HepG2 (cell line): ENCODE measurements at regions not wholly inside any gene's neighbourhood (a gene's known extent, or its start where the extent isn't known, plus 50 kb on each side); places are given as distances from the start of the nearest gene placed in this dataset.

Experiments used
- ATAC-seq: fragments of 200-7000 bp; cut with Tn5 transposase; 3 replicates; pipeline ENCODE4 v1.9.1; 2020; ENCODE audit warnings: mild to moderate bottlenecking, moderate library complexity
- BruUV-seq: library from RNA; stranded (reverse); fragments of 400-500 nt; replicated peaks from 2 replicates; lab custom pipeline; 2021; lab: Mats Ljungman, UMichigan
- CTCF ChIA-PET: fragments of 300-600 bp; formaldehyde crosslinking; extraction: SDS; loops from one replicate; lab custom pipeline; 2021; ENCODE audit warnings: low total read pairs, inconsistent platforms, low intra/inter-chr PET ratio; lab: Yijun Ruan, JAX
- POLR2A ChIA-PET: fragments of 350-600 bp; sonication (Branson Sonifier 250); formaldehyde crosslinking; loops from one replicate; lab custom pipeline; 2020; ENCODE audit warnings: antibody characterized with exemption, inconsistent platforms; lab: Yijun Ruan, JAX
- DNase-seq: peaks from one replicate; pipeline ENCODE4 v3.0.0-alpha.2; 2015; ENCODE audit warnings: low spot score
- FAIRE-seq: peaks from 3 replicates; lab custom pipeline; 2011; peaks lifted over from hg19 to GRCh38; lab: Jason Lieb, UNC
- H2AFZ ChIP-seq: one replicate; pipeline ENCODE4 v1.6.1; 2011; ENCODE audit warnings: low read length, inconsistent platforms
- H3K27ac ChIP-seq: fragments of 300-600 bp; 3 replicates; pipeline ENCODE4 v1.8.0; 2011; ENCODE audit warnings: mixed run types, mild to moderate bottlenecking, mixed read lengths, low read length, inconsistent platforms; ENCODE audit not compliant: insufficient read depth; ENCODE audit errors: extremely low read length
- H3K27me3 ChIP-seq, 2 experiments: fragments of 200-600 bp in 1 of 2; 2 replicates in 1 of 2; 3 replicates in 1 of 2; pipeline versions ENCODE4 v1.6.0 to v1.8.0; 2011; ENCODE audit warnings: low read length in 2 of 2, mild to moderate bottlenecking in 2 of 2, moderate library complexity in 2 of 2, inconsistent platforms in 1 of 2; ENCODE audit not compliant: insufficient read depth in 2 of 2, control insufficient read depth in 1 of 2
- H3K36me3 ChIP-seq, 2 experiments: fragments of 200-600 bp in 1 of 2; replicated peaks in 1 of 2; 2 replicates in 1 of 2; 3 replicates in 1 of 2; pipeline versions ENCODE4 v1.5.1 to v1.8.0; 2011; ENCODE audit warnings: low read length in 2 of 2, inconsistent platforms in 1 of 2; ENCODE audit not compliant: insufficient read depth in 2 of 2, control insufficient read depth in 1 of 2
- H3K4me1 ChIP-seq: 2 replicates; pipeline ENCODE4 v1.5.1; 2012; ENCODE audit warnings: low read length, inconsistent platforms; ENCODE audit not compliant: insufficient read depth
- H3K4me2 ChIP-seq: 2 replicates; pipeline ENCODE4 v1.6.0; 2011; ENCODE audit warnings: low read depth, low read length, inconsistent platforms
- H3K4me3 ChIP-seq, 3 experiments: fragments of 200-600 bp in 1 of 3; sonication (generic), shearing (Covaris generic) in 1 of 3; replicated peaks in 1 of 3; 2 replicates each; pipeline ENCODE4 v1.5.1; 2011 to 2016; ENCODE audit warnings: low read length in 3 of 3, inconsistent platforms in 2 of 3, low read depth in 2 of 3, mild to moderate bottlenecking in 2 of 3, control low read depth in 1 of 3, mixed read lengths in 1 of 3; ENCODE audit not compliant: insufficient read depth in 1 of 3
- H3K79me2 ChIP-seq: one replicate; pipeline ENCODE4 v1.6.1; 2011; ENCODE audit warnings: low read length, inconsistent platforms; ENCODE audit not compliant: insufficient read depth
- H3K9ac ChIP-seq: 2 replicates; pipeline ENCODE4 v1.6.0; 2011; ENCODE audit warnings: mild to moderate bottlenecking, low read depth, low read length, inconsistent platforms; ENCODE audit not compliant: insufficient read depth
- H3K9me3 ChIP-seq: 2 replicates; pipeline ENCODE4 v1.5.1; 2012; ENCODE audit warnings: mild to moderate bottlenecking, low read length
- H4K20me1 ChIP-seq: 2 replicates; pipeline ENCODE4 v1.6.0; 2011; ENCODE audit warnings: inconsistent platforms, mild to moderate bottlenecking, low read length, moderate library complexity; ENCODE audit not compliant: insufficient read depth
- PRPF4 ChIP-seq: fragments of 200-400 bp; formaldehyde crosslinking; IDR thresholded peaks from 2 replicates; pipeline ENCODE4 v1.6.1; 2016; ENCODE audit warnings: low read length, low read depth; ENCODE audit not compliant: poor library complexity, severe bottlenecking
- RAD21 ChIP-seq: fragments of 450-650 bp; formaldehyde crosslinking; IDR thresholded peaks from 2 replicates; pipeline ENCODE4 v1.5.0; 2020; ENCODE audit warnings: mild to moderate bottlenecking
- REL ChIP-seq: sonication (generic); formaldehyde crosslinking; conservative IDR thresholded peaks from 2 replicates; pipeline ENCODE4 v1.8.0; 2022; ENCODE audit warnings: mild to moderate bottlenecking, missing genetic modification reagents, moderate library complexity
- SMAD1 ChIP-seq: sonication (generic); formaldehyde crosslinking; IDR thresholded peaks from 2 replicates; pipeline ENCODE4 v1.4.0; 2020; ENCODE audit warnings: missing genetic modification reagents, low read depth, mild to moderate bottlenecking, borderline replicate concordance
- SMYD3 ChIP-seq: sonication (generic); formaldehyde crosslinking; IDR thresholded peaks from 2 replicates; pipeline ENCODE4 v1.8.1; 2023; ENCODE audit warnings: mild to moderate bottlenecking, missing genetic modification reagents
- TBX2 ChIP-seq: sonication (generic); formaldehyde crosslinking; IDR thresholded peaks from 2 replicates; pipeline ENCODE4 v1.5.0; 2020; ENCODE audit warnings: missing genetic modification reagents, mild to moderate bottlenecking, borderline replicate concordance
- TGIF2 ChIP-seq: IDR thresholded peaks from 2 replicates; pipeline ENCODE4 v1.6.1; 2016; ENCODE audit warnings: control low read depth, missing compliant biosample characterization
- ZNF205 ChIP-seq: IDR thresholded peaks from 2 replicates; pipeline ENCODE4 v1.6.1; 2018; ENCODE audit warnings: missing biosample characterization, missing genetic modification reagents
- ZNF557 ChIP-seq: sonication (generic); formaldehyde crosslinking; IDR thresholded peaks from 2 replicates; pipeline ENCODE4 v1.4.0; 2020; ENCODE audit warnings: missing genetic modification reagents
- ZNF598 ChIP-seq: sonication (generic); formaldehyde crosslinking; IDR thresholded peaks from 2 replicates; pipeline ENCODE4 v1.5.1; 2020; ENCODE audit warnings: mild to moderate bottlenecking, missing genetic modification reagents, borderline replicate concordance
- ZSCAN9 ChIP-seq: IDR thresholded peaks from 2 replicates; pipeline ENCODE4 v1.6.1; 2016; ENCODE audit warnings: borderline replicate concordance
- WGBS: methylation state at CpG from one replicate; pipeline ENCODE4 v1.1.6; 2017; ENCODE audit warnings: low lambda C conversion rate; 5-methylcytosine and 5-hydroxymethylcytosine counted together
- in situ Hi-C: cut with HindIII; loops from 2 replicates; pipeline ENCODE4 v1.10.0; 2017; ENCODE audit warnings: low pct_unique_long_range_greater_than_20kb; ENCODE audit not compliant: extremely low pct_ligation_motif_present
- intact Hi-C: fragments of 100-400 bp; cut with micrococcal nuclease; formaldehyde crosslinking; loops from one replicate; pipeline ENCODE4 v1.10.0; 2022; ENCODE audit not compliant: unreplicated experiment
- TF ChIP-seq, protein P1 (sequence below): sonication (generic); formaldehyde crosslinking; IDR thresholded peaks from 2 replicates; pipeline ENCODE4; 2020; ENCODE audit warnings: missing genetic modification reagents, mild to moderate bottlenecking, borderline replicate concordance
- TF ChIP-seq, protein P2 (sequence below): sonication (generic); formaldehyde crosslinking; IDR thresholded peaks from 2 replicates; pipeline ENCODE4 v1.4.0; 2020; ENCODE audit warnings: missing genetic modification reagents
- TF ChIP-seq, protein P3 (sequence below): sonication (generic); formaldehyde crosslinking; IDR thresholded peaks from 2 replicates; pipeline ENCODE4 v1.8.0; 2022; ENCODE audit warnings: missing genetic modification reagents, low read depth, mild to moderate bottlenecking, borderline replicate concordance
- TF ChIP-seq, protein P4 (sequence below): sonication (generic); formaldehyde crosslinking; IDR thresholded peaks from 2 replicates; pipeline ENCODE4 v1.5.1; 2020; ENCODE audit warnings: mild to moderate bottlenecking, missing genetic modification reagents, borderline replicate concordance

GRCh38 chr4:96708766-96709165 is 868.9 kb downstream of the PDHA2 start:
- POLR2A ChIA-PET, result no interaction called here

More at GRCh38 chr4:96708766-96709165, 868.9 kb downstream of the PDHA2 start:
- intact Hi-C loops, result no loop called here
- no peak overlapping the region for H3K4me2 ChIP-seq
- ATAC-seq, result no peak
- CTCF ChIA-PET, result no interaction called here
- H3K9me3 ChIP-seq, result peaks cover 3% of the 10 kb centered on the region
- 51% methylated on average over 1 of the region's 1 CpG for WGBS
- H2AFZ ChIP-seq, result no peak overlapping the region
- no peak overlapping the region for H3K4me3 ChIP-seq
- no peak for DNase-seq
- H3K27ac ChIP-seq, result no peak overlapping the region
- H4K20me1 ChIP-seq, result no peaks in the 10 kb centered on the region
- H3K79me2 ChIP-seq, result no peaks in the 10 kb centered on the region
- H3K27me3 ChIP-seq, result no peaks in the 10 kb centered on the region
- no peak for FAIRE-seq
- no TSS peak for BruUV-seq
- in situ Hi-C loops, result no loop called here
- H3K36me3 ChIP-seq, result no peaks in the 10 kb centered on the region
- H3K4me1 ChIP-seq, result no peaks in the 10 kb centered on the region
- H3K9ac ChIP-seq, result no peak overlapping the region
- TF ChIP-seq, protein P1, sequence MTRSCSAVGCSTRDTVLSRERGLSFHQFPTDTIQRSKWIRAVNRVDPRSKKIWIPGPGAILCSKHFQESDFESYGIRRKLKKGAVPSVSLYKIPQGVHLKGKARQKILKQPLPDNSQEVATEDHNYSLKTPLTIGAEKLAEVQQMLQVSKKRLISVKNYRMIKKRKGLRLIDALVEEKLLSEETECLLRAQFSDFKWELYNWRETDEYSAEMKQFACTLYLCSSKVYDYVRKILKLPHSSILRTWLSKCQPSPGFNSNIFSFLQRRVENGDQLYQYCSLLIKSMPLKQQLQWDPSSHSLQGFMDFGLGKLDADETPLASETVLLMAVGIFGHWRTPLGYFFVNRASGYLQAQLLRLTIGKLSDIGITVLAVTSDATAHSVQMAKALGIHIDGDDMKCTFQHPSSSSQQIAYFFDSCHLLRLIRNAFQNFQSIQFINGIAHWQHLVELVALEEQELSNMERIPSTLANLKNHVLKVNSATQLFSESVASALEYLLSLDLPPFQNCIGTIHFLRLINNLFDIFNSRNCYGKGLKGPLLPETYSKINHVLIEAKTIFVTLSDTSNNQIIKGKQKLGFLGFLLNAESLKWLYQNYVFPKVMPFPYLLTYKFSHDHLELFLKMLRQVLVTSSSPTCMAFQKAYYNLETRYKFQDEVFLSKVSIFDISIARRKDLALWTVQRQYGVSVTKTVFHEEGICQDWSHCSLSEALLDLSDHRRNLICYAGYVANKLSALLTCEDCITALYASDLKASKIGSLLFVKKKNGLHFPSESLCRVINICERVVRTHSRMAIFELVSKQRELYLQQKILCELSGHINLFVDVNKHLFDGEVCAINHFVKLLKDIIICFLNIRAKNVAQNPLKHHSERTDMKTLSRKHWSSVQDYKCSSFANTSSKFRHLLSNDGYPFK (CRISPR knock-in tag), result no peak
- TF ChIP-seq, protein P2, sequence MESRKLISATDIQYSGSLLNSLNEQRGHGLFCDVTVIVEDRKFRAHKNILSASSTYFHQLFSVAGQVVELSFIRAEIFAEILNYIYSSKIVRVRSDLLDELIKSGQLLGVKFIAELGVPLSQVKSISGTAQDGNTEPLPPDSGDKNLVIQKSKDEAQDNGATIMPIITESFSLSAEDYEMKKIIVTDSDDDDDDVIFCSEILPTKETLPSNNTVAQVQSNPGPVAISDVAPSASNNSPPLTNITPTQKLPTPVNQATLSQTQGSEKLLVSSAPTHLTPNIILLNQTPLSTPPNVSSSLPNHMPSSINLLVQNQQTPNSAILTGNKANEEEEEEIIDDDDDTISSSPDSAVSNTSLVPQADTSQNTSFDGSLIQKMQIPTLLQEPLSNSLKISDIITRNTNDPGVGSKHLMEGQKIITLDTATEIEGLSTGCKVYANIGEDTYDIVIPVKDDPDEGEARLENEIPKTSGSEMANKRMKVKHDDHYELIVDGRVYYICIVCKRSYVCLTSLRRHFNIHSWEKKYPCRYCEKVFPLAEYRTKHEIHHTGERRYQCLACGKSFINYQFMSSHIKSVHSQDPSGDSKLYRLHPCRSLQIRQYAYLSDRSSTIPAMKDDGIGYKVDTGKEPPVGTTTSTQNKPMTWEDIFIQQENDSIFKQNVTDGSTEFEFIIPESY (CRISPR knock-in tag), result no peak
- TF ChIP-seq ZNF557 (CRISPR knock-in tag) (no peak), ZNF205 (no peak), PRPF4 (no peak), ZNF598 (CRISPR knock-in tag) (no peak), ZSCAN9 (no peak), REL (CRISPR knock-in tag) (no peak), SMYD3 (CRISPR knock-in tag) (no peak), TBX2 (CRISPR knock-in tag) (no peak), TGIF2 (CRISPR knock-in tag) (no peak), RAD21 (no peak), SMAD1 (CRISPR knock-in tag) (no peak)
- TF ChIP-seq, protein P3, sequence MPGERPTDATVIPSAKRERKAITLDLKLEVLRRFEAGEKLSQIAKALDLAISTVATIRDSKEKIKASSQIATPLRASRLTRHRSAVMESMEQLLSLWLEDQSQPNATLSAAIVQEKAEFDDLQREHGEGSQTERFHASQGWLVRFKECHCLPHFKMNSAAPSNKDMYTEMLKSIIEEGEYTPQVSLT (CRISPR knock-in tag), result no peak
- TF ChIP-seq, protein P4, sequence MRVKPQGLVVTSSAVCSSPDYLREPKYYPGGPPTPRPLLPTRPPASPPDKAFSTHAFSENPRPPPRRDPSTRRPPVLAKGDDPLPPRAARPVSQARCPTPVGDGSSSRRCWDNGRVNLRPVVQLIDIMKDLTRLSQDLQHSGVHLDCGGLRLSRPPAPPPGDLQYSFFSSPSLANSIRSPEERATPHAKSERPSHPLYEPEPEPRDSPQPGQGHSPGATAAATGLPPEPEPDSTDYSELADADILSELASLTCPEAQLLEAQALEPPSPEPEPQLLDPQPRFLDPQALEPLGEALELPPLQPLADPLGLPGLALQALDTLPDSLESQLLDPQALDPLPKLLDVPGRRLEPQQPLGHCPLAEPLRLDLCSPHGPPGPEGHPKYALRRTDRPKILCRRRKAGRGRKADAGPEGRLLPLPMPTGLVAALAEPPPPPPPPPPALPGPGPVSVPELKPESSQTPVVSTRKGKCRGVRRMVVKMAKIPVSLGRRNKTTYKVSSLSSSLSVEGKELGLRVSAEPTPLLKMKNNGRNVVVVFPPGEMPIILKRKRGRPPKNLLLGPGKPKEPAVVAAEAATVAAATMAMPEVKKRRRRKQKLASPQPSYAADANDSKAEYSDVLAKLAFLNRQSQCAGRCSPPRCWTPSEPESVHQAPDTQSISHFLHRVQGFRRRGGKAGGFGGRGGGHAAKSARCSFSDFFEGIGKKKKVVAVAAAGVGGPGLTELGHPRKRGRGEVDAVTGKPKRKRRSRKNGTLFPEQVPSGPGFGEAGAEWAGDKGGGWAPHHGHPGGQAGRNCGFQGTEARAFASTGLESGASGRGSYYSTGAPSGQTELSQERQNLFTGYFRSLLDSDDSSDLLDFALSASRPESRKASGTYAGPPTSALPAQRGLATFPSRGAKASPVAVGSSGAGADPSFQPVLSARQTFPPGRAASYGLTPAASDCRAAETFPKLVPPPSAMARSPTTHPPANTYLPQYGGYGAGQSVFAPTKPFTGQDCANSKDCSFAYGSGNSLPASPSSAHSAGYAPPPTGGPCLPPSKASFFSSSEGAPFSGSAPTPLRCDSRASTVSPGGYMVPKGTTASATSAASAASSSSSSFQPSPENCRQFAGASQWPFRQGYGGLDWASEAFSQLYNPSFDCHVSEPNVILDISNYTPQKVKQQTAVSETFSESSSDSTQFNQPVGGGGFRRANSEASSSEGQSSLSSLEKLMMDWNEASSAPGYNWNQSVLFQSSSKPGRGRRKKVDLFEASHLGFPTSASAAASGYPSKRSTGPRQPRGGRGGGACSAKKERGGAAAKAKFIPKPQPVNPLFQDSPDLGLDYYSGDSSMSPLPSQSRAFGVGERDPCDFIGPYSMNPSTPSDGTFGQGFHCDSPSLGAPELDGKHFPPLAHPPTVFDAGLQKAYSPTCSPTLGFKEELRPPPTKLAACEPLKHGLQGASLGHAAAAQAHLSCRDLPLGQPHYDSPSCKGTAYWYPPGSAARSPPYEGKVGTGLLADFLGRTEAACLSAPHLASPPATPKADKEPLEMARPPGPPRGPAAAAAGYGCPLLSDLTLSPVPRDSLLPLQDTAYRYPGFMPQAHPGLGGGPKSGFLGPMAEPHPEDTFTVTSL (CRISPR knock-in tag), result no peak
